MCF 10A (cell line): ENCODE measurements at regions not wholly inside any gene's neighbourhood (a gene's known extent, or its start where the extent isn't known, plus 50 kb on each side); places are given as distances from the start of the nearest gene placed in this dataset.

Experiments
- BruUV-seq: library from RNA; stranded (reverse); fragments of 400-500 nt; replicated peaks from 2 replicates; lab custom pipeline; 2021; lab: Mats Ljungman, UMichigan
- CTCF ChIA-PET: fragments of 300-600 bp; sonication (Branson Sonifier 250); formaldehyde crosslinking; extraction: SDS; loops from one replicate; lab custom pipeline; 2021; ENCODE audit warnings: antibody characterized with exemption, inconsistent platforms; lab: Yijun Ruan, JAX
- POLR2A ChIA-PET: fragments of 300-600, 350-650 bp; sonication (Branson Sonifier 250); formaldehyde crosslinking; extraction: SDS; loops from one replicate; lab custom pipeline; 2020; ENCODE audit warnings: antibody characterized with exemption, inconsistent platforms; lab: Yijun Ruan, JAX
- DNase-seq: peaks from one replicate; pipeline ENCODE4 v3.0.0-alpha.2; 2018; ENCODE audit not compliant: unreplicated experiment
- H3K27ac Mint-ChIP-seq: one replicate; pipeline ENCODE4 v1.8.0; 2022; ENCODE audit warnings: mild to moderate bottlenecking, low read depth, mixed read lengths; ENCODE audit not compliant: unreplicated experiment
- H3K27me3 Mint-ChIP-seq: one replicate; pipeline ENCODE4 v1.8.0; 2022; ENCODE audit warnings: mixed read lengths; ENCODE audit not compliant: insufficient read depth, unreplicated experiment
- H3K36me3 Mint-ChIP-seq: one replicate; pipeline ENCODE4 v1.8.0; 2022; ENCODE audit warnings: mild to moderate bottlenecking, moderate library complexity, mixed read lengths; ENCODE audit not compliant: insufficient read depth, unreplicated experiment
- H3K4me1 Mint-ChIP-seq: one replicate; pipeline ENCODE4 v1.8.0; 2022; ENCODE audit warnings: mixed read lengths; ENCODE audit not compliant: insufficient read depth, unreplicated experiment
- H3K4me3 Mint-ChIP-seq: one replicate; pipeline ENCODE4 v1.8.0; 2022; ENCODE audit warnings: mild to moderate bottlenecking, moderate library complexity, mixed read lengths; ENCODE audit not compliant: unreplicated experiment
- H3K9me3 Mint-ChIP-seq: one replicate; pipeline ENCODE4 v1.8.0; 2022; ENCODE audit warnings: mixed read lengths; ENCODE audit not compliant: unreplicated experiment
- intact Hi-C: fragments of 100-400 bp; cut with micrococcal nuclease; formaldehyde crosslinking; loops from 2 replicates; pipeline ENCODE4 v1.14.1; 2022
- TF ChIP-seq, protein P1 (sequence below): fragments of 200-600 bp; IDR thresholded peaks from one replicate; pipeline ENCODE4 v1.8.0; 2022; ENCODE audit warnings: antibody characterized with exemption, mild to moderate bottlenecking; ENCODE audit not compliant: unreplicated experiment

GRCh38 chr3:193971261-193971751 lies 164.6 kb upstream of the HES1 start:
- H3K4me1 Mint-ChIP-seq: peaks cover 23% of the 10 kb centered on the region
- no peaks in the 10 kb centered on the region for H3K9me3 Mint-ChIP-seq
- H3K4me3 Mint-ChIP-seq: no peak overlapping the region
- CTCF ChIA-PET: interaction anchor here (0.7 to 1.2 kb wide), 7 partner anchors 15 to 372 kb away, joined by 3 to 6 read pairs (median 3); no protein-coding TSS in a partner anchor
- POLR2A ChIA-PET: interaction anchor here (0.6 to 3.4 kb wide), 9 partner anchors 9 to 190 kb away, joined by 3 to 12 read pairs (median 4); partner anchors contain the start of gene HES1
- H3K36me3 Mint-ChIP-seq: no peaks in the 10 kb centered on the region
- no TSS peak for BruUV-seq
- intact Hi-C loops: no loop called here
- TF ChIP-seq, protein P1, sequence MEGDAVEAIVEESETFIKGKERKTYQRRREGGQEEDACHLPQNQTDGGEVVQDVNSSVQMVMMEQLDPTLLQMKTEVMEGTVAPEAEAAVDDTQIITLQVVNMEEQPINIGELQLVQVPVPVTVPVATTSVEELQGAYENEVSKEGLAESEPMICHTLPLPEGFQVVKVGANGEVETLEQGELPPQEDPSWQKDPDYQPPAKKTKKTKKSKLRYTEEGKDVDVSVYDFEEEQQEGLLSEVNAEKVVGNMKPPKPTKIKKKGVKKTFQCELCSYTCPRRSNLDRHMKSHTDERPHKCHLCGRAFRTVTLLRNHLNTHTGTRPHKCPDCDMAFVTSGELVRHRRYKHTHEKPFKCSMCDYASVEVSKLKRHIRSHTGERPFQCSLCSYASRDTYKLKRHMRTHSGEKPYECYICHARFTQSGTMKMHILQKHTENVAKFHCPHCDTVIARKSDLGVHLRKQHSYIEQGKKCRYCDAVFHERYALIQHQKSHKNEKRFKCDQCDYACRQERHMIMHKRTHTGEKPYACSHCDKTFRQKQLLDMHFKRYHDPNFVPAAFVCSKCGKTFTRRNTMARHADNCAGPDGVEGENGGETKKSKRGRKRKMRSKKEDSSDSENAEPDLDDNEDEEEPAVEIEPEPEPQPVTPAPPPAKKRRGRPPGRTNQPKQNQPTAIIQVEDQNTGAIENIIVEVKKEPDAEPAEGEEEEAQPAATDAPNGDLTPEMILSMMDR: no peak
- H3K27me3 Mint-ChIP-seq: no peaks in the 10 kb centered on the region
- DNase-seq: peak; percentile 71
- H3K27ac Mint-ChIP-seq: peak overlapping the region; percentile 42

- Mint-ChIP-seq H3K9me3 (no peaks in the 10 kb centered on the region), H3K4me1 (peaks cover 23% of the 10 kb centered on the region), H3K36me3 (no peaks in the 10 kb centered on the region), H3K27me3 (no peaks in the 10 kb centered on the region), H3K4me3 (no peak overlapping the region), H3K27ac (peak overlapping the region; percentile 42)
- ChIA-PET POLR2A (interaction anchor here (0.8 to 3.4 kb wide), 7 partner anchors 8 to 191 kb away, joined by 3 to 12 read pairs (median 6); partner anchors contain the start of gene HES1), CTCF (interaction anchor here (0.7 to 1.1 kb wide), 5 partner anchors 16 to 372 kb away, joined by 3 to 6 read pairs (median 4); no protein-coding TSS in a partner anchor)
- no TSS peak for BruUV-seq
- intact Hi-C loops: no loop called here
- DNase-seq: no peak
- TF ChIP-seq, protein P1: no peak
Observed at GRCh38 chr3:193971966-193972365, 164.0 kb upstream of the HES1 start.

- Mint-ChIP-seq H3K27me3 (no peaks in the 10 kb centered on the region), H3K4me1 (peaks cover 23% of the 10 kb centered on the region), H3K27ac (no peak overlapping the region), H3K9me3 (no peaks in the 10 kb centered on the region), H3K36me3 (no peaks in the 10 kb centered on the region), H3K4me3 (no peak overlapping the region)
- intact Hi-C loops: no loop called here
- BruUV-seq: no TSS peak
- ChIA-PET POLR2A (interaction anchor here (2.1 kb wide), 1 partner anchor 31 kb away, joined by 12 read pairs; no protein-coding TSS in a partner anchor), CTCF (no interaction called here)
- no peak for DNase-seq
- TF ChIP-seq, protein P1: no peak
Observed at GRCh38 chr3:193972832-193973231, 163.1 kb upstream of the HES1 start.

DNA sequence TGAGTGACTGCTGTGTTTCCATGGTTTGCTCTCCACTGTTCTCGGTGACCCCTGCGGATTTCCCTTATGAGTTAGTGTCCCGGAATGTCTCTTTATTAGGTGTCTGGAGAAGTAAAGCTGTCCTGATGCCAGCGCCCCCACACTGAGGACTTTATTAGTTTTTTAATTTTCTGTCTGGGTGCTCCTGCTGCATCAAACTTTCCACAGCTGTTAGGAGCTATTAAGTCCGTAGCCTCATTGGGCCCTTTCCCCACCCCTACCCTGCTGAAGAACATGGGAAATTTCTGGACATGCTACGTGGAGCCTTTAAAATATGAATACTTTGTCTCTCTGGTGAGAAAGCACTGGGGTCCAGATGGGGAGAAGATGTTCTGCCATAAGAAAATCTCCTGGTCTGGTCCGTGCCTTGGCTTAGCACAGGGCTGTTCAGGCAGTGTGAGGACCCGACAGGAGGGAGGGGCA lies 161.7 kb upstream of the HES1 start:
- H3K4me1 Mint-ChIP-seq: peaks cover 34% of the 10 kb centered on the region
- BruUV-seq: no TSS peak
- DNase-seq: no peak
- TF ChIP-seq, protein P1: no peak
- H3K36me3 Mint-ChIP-seq: no peaks in the 10 kb centered on the region
- H3K9me3 Mint-ChIP-seq: no peaks in the 10 kb centered on the region
- H3K27me3 Mint-ChIP-seq: no peaks in the 10 kb centered on the region
- CTCF ChIA-PET: no interaction called here
- POLR2A ChIA-PET: interaction anchor here (0.7 kb wide), 1 partner anchor 65 kb away, joined by 3 read pairs; no protein-coding TSS in a partner anchor
- H3K27ac Mint-ChIP-seq: no peak overlapping the region
- intact Hi-C loops: no loop called here
- H3K4me3 Mint-ChIP-seq: no peak overlapping the region
